ENCODE measurements at regions not wholly inside any gene's neighbourhood (a gene's known extent, or its start where the extent isn't known, plus 50 kb on each side); places are given as distances from the start of the nearest gene placed in this dataset.

DNA sequence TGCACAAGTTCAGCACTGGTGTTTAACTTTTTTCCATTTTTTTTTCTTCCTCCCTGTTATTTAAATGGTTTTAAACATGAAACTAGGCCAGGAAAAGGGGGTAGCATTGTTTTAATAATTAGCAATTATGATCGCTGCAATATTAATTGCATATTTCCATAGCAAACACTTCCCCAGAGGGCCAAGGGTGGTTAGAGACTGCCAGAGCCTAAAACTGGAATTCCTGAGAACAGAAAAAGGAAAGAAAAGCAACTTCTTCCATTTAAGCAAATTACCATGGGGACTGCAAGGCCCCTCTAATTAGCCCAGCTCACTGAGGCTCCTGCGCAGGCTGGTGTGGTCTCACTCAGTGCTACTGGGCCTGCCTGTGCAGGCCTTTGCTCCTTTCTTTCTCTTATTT lies 201.5 kb downstream of the SMAD2 start:
- TF ChIP-seq, protein P1, sequence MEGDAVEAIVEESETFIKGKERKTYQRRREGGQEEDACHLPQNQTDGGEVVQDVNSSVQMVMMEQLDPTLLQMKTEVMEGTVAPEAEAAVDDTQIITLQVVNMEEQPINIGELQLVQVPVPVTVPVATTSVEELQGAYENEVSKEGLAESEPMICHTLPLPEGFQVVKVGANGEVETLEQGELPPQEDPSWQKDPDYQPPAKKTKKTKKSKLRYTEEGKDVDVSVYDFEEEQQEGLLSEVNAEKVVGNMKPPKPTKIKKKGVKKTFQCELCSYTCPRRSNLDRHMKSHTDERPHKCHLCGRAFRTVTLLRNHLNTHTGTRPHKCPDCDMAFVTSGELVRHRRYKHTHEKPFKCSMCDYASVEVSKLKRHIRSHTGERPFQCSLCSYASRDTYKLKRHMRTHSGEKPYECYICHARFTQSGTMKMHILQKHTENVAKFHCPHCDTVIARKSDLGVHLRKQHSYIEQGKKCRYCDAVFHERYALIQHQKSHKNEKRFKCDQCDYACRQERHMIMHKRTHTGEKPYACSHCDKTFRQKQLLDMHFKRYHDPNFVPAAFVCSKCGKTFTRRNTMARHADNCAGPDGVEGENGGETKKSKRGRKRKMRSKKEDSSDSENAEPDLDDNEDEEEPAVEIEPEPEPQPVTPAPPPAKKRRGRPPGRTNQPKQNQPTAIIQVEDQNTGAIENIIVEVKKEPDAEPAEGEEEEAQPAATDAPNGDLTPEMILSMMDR (IDR thresholded peaks at IDR 0.05; ENCODE audit: poor library complexity) = no peak
- TF ChIP-seq EZH2 (IDR thresholded peaks at IDR 0.05; ENCODE audit: borderline replicate concordance) = no peak

All from hepatocyte (in vitro differentiated cells).